ENCODE measurements at regions not wholly inside any gene's neighbourhood (a gene's known extent, or its start where the extent isn't known, plus 50 kb on each side); places are given as distances from the start of the nearest gene placed in this dataset.
"Not testable (repeated sequence)": the region's sequence is repeated elsewhere in the genome, so short reads cannot be mapped to it uniquely, and the experiment has no call there.

DNA sequence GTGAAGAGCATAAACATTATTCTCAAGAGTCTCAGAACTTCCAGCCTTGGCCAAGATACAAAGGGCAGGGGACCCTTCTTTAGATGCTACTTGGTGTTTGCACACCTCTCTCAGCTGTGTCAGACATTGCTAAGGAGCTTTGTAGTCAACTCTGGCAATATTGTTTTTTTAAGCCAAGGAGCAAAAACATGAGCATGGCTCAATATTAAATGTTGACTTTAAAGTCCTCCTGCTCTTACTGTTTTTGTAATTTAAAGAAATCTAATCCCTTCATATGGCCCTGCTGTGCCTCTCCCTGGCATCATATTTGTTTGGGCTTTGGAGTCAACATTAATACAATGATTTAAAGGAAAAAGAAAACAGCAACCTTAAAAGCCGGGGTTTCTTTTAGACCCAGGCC lies 67.9 kb upstream of the TMEM170B start:
- H3K4me3 ChIP-seq (replicated peaks; ENCODE audit: low read depth, low read length) = no peak overlapping the region
- TF ChIP-seq, protein P1, sequence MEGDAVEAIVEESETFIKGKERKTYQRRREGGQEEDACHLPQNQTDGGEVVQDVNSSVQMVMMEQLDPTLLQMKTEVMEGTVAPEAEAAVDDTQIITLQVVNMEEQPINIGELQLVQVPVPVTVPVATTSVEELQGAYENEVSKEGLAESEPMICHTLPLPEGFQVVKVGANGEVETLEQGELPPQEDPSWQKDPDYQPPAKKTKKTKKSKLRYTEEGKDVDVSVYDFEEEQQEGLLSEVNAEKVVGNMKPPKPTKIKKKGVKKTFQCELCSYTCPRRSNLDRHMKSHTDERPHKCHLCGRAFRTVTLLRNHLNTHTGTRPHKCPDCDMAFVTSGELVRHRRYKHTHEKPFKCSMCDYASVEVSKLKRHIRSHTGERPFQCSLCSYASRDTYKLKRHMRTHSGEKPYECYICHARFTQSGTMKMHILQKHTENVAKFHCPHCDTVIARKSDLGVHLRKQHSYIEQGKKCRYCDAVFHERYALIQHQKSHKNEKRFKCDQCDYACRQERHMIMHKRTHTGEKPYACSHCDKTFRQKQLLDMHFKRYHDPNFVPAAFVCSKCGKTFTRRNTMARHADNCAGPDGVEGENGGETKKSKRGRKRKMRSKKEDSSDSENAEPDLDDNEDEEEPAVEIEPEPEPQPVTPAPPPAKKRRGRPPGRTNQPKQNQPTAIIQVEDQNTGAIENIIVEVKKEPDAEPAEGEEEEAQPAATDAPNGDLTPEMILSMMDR (IDR thresholded peaks at IDR 0.05; ENCODE audit: insufficient read depth, low read length, poor library complexity, severe bottlenecking) = no peak
- H3K27me3 ChIP-seq (replicated peaks; ENCODE audit: control insufficient read depth, insufficient read depth, low read length) = no peaks in the 10 kb centered on the region
- no peaks in the 10 kb centered on the region for H3K36me3 ChIP-seq (ENCODE audit: control insufficient read depth, insufficient read depth, low read length)
- DNase-seq (ENCODE audit: extremely low read depth, insufficient read length) = no peak

DNA sequence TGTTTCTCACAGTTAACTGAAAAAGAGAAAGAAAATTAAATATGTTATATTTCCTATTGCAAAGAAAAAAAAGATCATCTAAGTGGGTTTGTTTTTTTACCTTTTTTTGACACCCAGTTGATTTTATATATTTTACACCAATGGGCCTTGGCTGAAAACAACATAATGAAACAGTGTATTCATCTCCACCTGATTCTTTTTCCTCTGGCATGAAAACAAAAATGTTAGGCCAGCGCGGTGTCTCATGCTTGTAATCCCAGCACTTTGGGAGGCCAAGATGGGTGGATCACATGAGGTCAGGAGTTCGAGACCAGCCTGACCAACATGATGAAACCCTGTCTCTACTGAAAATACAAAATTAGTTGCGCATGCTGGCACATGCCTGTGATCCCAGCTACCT lies 69.3 kb upstream of the TMEM170B start:
- not testable (repeated sequence) for H3K27me3 ChIP-seq (replicated peaks; ENCODE audit: control insufficient read depth, insufficient read depth, low read length); H3K36me3 ChIP-seq (ENCODE audit: control insufficient read depth, insufficient read depth, low read length); DNase-seq (ENCODE audit: extremely low read depth, insufficient read length); H3K4me3 ChIP-seq (replicated peaks; ENCODE audit: low read depth, low read length)

DNA sequence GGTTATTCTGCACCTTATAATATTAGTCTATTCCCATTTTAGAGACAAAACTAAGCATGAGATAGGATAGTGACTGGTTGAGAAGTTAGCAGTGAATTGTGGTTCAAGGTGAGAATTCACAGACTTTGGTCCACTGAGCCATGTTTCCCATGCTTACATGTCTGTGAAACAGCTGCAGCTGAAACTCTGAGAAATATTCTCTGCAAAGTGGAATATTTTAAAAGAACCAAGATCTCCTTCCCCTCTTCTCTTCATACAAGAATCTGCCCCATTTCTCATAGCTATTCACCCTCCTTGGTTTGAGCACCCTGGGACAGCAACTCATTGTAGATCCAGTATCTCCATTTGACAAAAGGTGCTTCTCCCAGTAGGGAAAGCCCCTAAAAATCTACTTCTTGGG lies 70.2 kb upstream of the TMEM170B start:
- DNase-seq (ENCODE audit: extremely low read depth, insufficient read length) = peak; percentile 42
- H3K36me3 ChIP-seq (ENCODE audit: control insufficient read depth, insufficient read depth, low read length) = no peaks in the 10 kb centered on the region
- TF ChIP-seq, protein P1 (IDR thresholded peaks at IDR 0.05; ENCODE audit: insufficient read depth, low read length, poor library complexity, severe bottlenecking) = no peak
- no peaks in the 10 kb centered on the region for H3K27me3 ChIP-seq (replicated peaks; ENCODE audit: control insufficient read depth, insufficient read depth, low read length)
- H3K4me3 ChIP-seq (replicated peaks; ENCODE audit: low read depth, low read length) = no peak overlapping the region

DNA sequence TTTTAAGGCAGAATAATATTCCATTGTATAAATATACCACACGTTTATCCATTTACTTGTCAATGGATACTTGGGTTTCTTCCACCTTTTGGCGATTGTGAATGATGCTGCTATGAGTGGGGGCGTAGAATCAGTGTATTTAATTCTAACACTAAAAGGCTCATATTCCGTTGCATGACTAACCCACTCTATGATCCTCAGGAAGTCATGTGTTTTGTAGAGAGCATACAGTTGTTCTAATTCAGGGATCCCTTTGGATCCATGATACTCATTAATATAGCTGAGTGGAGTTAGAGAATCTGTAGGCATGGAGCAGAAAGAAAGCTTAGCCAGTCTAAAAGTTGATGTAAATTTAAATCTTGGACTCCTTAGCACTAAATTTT lies 74.2 kb upstream of the TMEM170B start:
- TF ChIP-seq, protein P1 (IDR thresholded peaks at IDR 0.05; ENCODE audit: insufficient read depth, low read length, poor library complexity, severe bottlenecking) = no peak
- Histone ChIP-seq H3K36me3 (ENCODE audit: control insufficient read depth, insufficient read depth, low read length) (no peaks in the 10 kb centered on the region), H3K27me3 (replicated peaks; ENCODE audit: control insufficient read depth, insufficient read depth, low read length) (no peaks in the 10 kb centered on the region), H3K4me3 (replicated peaks; ENCODE audit: low read depth, low read length) (no peak overlapping the region)
- no peak for DNase-seq (ENCODE audit: extremely low read depth, insufficient read length)

DNA sequence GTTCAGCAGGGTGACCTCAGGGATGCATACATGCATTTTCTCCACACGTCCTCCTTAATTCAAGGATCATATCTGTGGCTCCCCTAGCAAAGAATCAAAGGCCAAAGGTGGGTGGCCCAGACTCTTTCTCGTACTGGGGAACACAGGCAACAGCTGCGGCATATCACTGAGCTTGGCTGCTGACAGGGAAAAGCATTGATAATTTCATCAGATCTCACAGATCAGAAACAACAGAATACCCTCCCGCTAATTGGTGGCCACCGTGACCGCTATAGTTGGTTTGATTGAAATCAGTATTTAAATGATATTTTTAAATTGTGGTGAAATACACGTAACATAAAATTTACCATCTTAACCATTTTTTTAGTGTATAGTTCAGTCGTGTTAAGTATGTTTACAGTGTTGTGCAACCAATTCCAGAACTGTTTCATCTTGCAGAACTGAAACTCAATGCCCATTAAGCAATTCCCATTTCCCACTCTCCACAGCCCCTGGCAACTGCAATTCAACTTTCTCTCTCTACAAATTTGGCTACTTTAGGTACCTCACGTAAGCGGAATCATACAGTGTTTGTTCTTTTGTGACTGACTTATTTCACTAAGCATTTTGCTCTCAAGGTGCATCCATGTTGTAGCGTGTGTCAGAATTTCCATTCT lies 74.7 kb upstream of the TMEM170B start:
- Histone ChIP-seq H3K4me3 (replicated peaks; ENCODE audit: low read depth, low read length) (no peak overlapping the region), H3K27me3 (replicated peaks; ENCODE audit: control insufficient read depth, insufficient read depth, low read length) (no peaks in the 10 kb centered on the region), H3K36me3 (ENCODE audit: control insufficient read depth, insufficient read depth, low read length) (no peaks in the 10 kb centered on the region)
- TF ChIP-seq, protein P1 (IDR thresholded peaks at IDR 0.05; ENCODE audit: insufficient read depth, low read length, poor library complexity, severe bottlenecking) = no peak
- no peak for DNase-seq (ENCODE audit: extremely low read depth, insufficient read length)

DNA sequence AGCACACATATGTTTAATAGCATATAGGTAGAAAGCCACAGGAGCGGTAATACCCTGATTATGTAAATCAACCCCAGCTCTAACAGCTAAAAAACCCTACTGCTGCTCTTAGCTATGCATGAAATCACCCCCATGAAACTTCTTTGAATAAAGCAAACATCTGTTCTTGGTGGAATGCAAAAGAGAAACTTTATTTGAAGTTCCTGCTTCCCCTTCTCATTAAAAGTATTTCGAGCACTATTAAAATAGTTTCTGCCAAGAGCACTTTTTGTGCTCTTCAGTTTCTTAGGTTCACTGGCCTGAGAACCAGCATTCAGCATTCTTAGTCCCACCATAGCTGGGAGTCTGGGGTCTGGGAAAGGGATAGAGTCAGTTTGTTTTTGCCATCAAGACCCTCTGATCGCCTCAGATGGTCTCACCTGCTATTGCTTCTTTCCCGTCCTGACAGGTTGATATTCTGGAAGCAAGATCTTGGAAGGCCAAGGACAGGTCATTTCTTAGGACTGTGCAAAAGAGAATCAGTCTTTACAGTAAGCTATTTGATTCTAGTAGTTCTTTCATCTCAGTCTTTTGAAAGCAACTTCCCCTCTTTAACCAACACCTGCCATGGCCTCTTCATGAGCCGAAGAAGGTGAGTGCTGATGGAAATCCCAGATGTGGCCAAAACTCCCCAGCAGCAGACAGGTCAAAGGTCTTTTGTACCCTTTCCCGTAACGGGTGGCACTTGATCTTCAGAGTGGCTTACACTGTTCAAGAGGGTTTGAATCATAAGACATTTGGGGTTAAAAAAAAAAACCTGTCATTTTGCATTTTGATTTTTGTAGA lies 76.5 kb upstream of the TMEM170B start:
- peak; percentile 61 for DNase-seq (ENCODE audit: extremely low read depth, insufficient read length)
- peak overlapping the region; percentile 10; the same call in 1 of the 2 replicates for H3K4me3 ChIP-seq (replicated peaks; ENCODE audit: low read depth, low read length)
- no peaks in the 10 kb centered on the region for H3K36me3 ChIP-seq (ENCODE audit: control insufficient read depth, insufficient read depth, low read length)
- H3K27me3 ChIP-seq (replicated peaks; ENCODE audit: control insufficient read depth, insufficient read depth, low read length) = no peaks in the 10 kb centered on the region
- TF ChIP-seq, protein P1 (IDR thresholded peaks at IDR 0.05; ENCODE audit: insufficient read depth, low read length, poor library complexity, severe bottlenecking) = no peak
